Ishikawa (cell line): ENCODE measurements at regions not wholly inside any gene's neighbourhood (a gene's known extent, or its start where the extent isn't known, plus 50 kb on each side); places are given as distances from the start of the nearest gene placed in this dataset.

Experiments
- EGR1 ChIP-seq: IDR thresholded peaks from 2 replicates; pipeline ENCODE4 v1.6.1; 2012
- RAD21 ChIP-seq: IDR thresholded peaks from 2 replicates; pipeline ENCODE4 v1.6.1; 2012; ENCODE audit warnings: low read depth
- TF ChIP-seq, protein P1 (sequence below): IDR thresholded peaks from 2 replicates; pipeline ENCODE4 v1.6.1; 2012; ENCODE audit warnings: low read depth, mild to moderate bottlenecking
- TF ChIP-seq, protein P2 (sequence below): IDR thresholded peaks from 2 replicates; pipeline ENCODE4 v1.6.1; 2012

DNA sequence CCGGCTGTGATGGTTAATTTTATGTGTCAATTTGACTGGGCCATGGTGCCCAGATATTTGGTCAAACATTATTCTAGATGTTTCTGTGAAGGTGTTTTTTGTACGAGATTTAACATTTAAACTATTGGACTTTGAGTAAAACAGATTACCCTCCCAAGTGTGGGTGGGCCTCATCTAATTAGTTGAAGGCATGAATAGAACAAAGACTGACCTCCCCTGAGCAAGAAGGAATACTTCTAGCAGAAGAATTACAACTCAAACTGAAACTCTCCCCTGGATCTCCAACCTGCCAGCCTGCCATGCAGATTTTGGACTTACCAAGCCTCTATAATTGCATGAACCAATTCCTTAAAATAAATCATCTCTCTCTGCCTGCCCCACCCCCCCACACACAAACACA lies 132.5 kb downstream of the DHX15 start:
- TF ChIP-seq EGR1: no peak
- TF ChIP-seq RAD21: no peak
- TF ChIP-seq, protein P1, sequence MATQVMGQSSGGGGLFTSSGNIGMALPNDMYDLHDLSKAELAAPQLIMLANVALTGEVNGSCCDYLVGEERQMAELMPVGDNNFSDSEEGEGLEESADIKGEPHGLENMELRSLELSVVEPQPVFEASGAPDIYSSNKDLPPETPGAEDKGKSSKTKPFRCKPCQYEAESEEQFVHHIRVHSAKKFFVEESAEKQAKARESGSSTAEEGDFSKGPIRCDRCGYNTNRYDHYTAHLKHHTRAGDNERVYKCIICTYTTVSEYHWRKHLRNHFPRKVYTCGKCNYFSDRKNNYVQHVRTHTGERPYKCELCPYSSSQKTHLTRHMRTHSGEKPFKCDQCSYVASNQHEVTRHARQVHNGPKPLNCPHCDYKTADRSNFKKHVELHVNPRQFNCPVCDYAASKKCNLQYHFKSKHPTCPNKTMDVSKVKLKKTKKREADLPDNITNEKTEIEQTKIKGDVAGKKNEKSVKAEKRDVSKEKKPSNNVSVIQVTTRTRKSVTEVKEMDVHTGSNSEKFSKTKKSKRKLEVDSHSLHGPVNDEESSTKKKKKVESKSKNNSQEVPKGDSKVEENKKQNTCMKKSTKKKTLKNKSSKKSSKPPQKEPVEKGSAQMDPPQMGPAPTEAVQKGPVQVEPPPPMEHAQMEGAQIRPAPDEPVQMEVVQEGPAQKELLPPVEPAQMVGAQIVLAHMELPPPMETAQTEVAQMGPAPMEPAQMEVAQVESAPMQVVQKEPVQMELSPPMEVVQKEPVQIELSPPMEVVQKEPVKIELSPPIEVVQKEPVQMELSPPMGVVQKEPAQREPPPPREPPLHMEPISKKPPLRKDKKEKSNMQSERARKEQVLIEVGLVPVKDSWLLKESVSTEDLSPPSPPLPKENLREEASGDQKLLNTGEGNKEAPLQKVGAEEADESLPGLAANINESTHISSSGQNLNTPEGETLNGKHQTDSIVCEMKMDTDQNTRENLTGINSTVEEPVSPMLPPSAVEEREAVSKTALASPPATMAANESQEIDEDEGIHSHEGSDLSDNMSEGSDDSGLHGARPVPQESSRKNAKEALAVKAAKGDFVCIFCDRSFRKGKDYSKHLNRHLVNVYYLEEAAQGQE: no peak
- TF ChIP-seq, protein P2, sequence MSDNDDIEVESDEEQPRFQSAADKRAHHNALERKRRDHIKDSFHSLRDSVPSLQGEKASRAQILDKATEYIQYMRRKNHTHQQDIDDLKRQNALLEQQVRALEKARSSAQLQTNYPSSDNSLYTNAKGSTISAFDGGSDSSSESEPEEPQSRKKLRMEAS: no peak
